SK-N-SH (cell line): ENCODE measurements at regions not wholly inside any gene's neighbourhood (a gene's known extent, or its start where the extent isn't known, plus 50 kb on each side); places are given as distances from the start of the nearest gene placed in this dataset.

Source experiments
- CTCF ChIA-PET: fragments of 300-600, 350-600 bp; formaldehyde crosslinking; extraction: SDS; loops from one replicate; lab custom pipeline; 2021; lab: Yijun Ruan, JAX
- POLR2A ChIA-PET: fragments of 350-600 bp; sonication (Branson Sonifier 250); formaldehyde crosslinking; extraction: SDS; loops from one replicate; lab custom pipeline; 2020; ENCODE audit warnings: antibody characterized with exemption, inconsistent platforms; lab: Yijun Ruan, JAX
- DNase-seq: peaks from one replicate; pipeline ENCODE4 v3.0.0; 2012
- H2AFZ ChIP-seq: fragments of 200-600 bp; sonication (generic); 2 replicates; pipeline ENCODE4 v1.8.1; 2016; ENCODE audit warnings: antibody characterized with exemption, mild to moderate bottlenecking, low read depth
- H3F3A ChIP-seq: fragments of 200-600 bp; sonication (generic); replicated peaks from 2 replicates; pipeline ENCODE3; 2016; ENCODE audit warnings: antibody characterized with exemption, mild to moderate bottlenecking; ENCODE audit not compliant: insufficient read depth
- H3K27ac ChIP-seq, 2 experiments: fragments of 200-500 bp in 1 of 2; fragments of 200-600 bp in 1 of 2; sonication (Bioruptor generic) in 1 of 2; sonication (generic), shearing (Covaris generic) in 1 of 2; 2 replicates each; pipeline versions ENCODE4 v1.5.1 to v1.6.1; 2014 to 2016; ENCODE audit warnings: low read depth in 2 of 2, inconsistent platforms in 1 of 2, low read length in 1 of 2, mild to moderate bottlenecking in 1 of 2, mixed read lengths in 1 of 2
- H3K27me3 ChIP-seq: fragments of 200-600 bp; sonication (generic), shearing (Covaris generic); 2 replicates; pipeline ENCODE4 v1.6.1; 2016; ENCODE audit warnings: mixed run types; ENCODE audit not compliant: insufficient read depth
- H3K36me3 ChIP-seq, 2 experiments: fragments of 200-500 bp in 1 of 2; fragments of 200-600 bp in 1 of 2; sonication (Bioruptor generic) in 1 of 2; sonication (generic) in 1 of 2; replicated peaks in 1 of 2; 2 replicates each; pipeline versions ENCODE3 to v1.5.1; 2014 to 2016; ENCODE audit warnings: low read length in 1 of 2, mild to moderate bottlenecking in 1 of 2; ENCODE audit not compliant: insufficient read depth in 2 of 2, control insufficient read depth in 1 of 2
- H3K4me1 ChIP-seq, 2 experiments: fragments of 200-500 bp in 1 of 2; fragments of 200-600 bp in 1 of 2; sonication (Bioruptor generic) in 1 of 2; sonication (generic), shearing (Covaris generic) in 1 of 2; 2 replicates each; pipeline versions ENCODE4 v1.5.1 to v1.6.1; 2014 to 2016; ENCODE audit warnings: low read depth in 1 of 2, low read length in 1 of 2, mixed run types in 1 of 2; ENCODE audit not compliant: insufficient read depth in 2 of 2, control insufficient read depth in 1 of 2
- H3K4me2 ChIP-seq: fragments of 200-600 bp; sonication (generic), shearing (Covaris generic); 2 replicates; pipeline ENCODE4 v1.6.1; 2017; ENCODE audit warnings: mixed run types
- H3K4me3 ChIP-seq, 2 experiments: fragments of 200-500 bp in 1 of 2; fragments of 200-600 bp in 1 of 2; sonication (Bioruptor generic) in 1 of 2; sonication (generic), shearing (Covaris generic) in 1 of 2; 2 replicates each; pipeline versions ENCODE4 v1.5.1 to v1.8.1; 2014 to 2016; ENCODE audit warnings: low read depth in 2 of 2, inconsistent platforms in 1 of 2, low read length in 1 of 2, mild to moderate bottlenecking in 1 of 2, mixed read lengths in 1 of 2, moderate library complexity in 1 of 2
- H3K79me2 ChIP-seq: fragments of 200-600 bp; sonication (generic); 2 replicates; pipeline ENCODE4 v1.8.1; 2017; ENCODE audit warnings: mild to moderate bottlenecking; ENCODE audit not compliant: insufficient read depth
- H3K9ac ChIP-seq: fragments of 200-600 bp; sonication (generic); 2 replicates; pipeline ENCODE4 v1.6.1; 2017; ENCODE audit warnings: mixed run types
- H3K9me2 ChIP-seq: fragments of 200-600 bp; sonication (generic); 2 replicates; pipeline ENCODE4 v1.6.1; 2017; ENCODE audit warnings: mixed run types
- H3K9me3 ChIP-seq: fragments of 200-600 bp; sonication (generic); 2 replicates; pipeline ENCODE4 v1.6.1; 2017; ENCODE audit warnings: mixed run types, mild to moderate bottlenecking, moderate library complexity
- H4K20me1 ChIP-seq: fragments of 200-600 bp; sonication (generic); 2 replicates; pipeline ENCODE4 v1.6.1; 2017; ENCODE audit warnings: mild to moderate bottlenecking, mixed run types; ENCODE audit not compliant: insufficient read depth
- ELF1 ChIP-seq: IDR thresholded peaks from 2 replicates; pipeline ENCODE4 v1.4.0; 2012
- EP300 ChIP-seq, 2 experiments: IDR thresholded peaks; 2 replicates each; pipeline versions ENCODE4 v1.4.0 to v1.6.1; 2012; ENCODE audit warnings: borderline replicate concordance in 1 of 2, low read depth in 1 of 2, low read length in 1 of 2
- GABPA ChIP-seq: IDR thresholded peaks from 2 replicates; pipeline ENCODE4 v1.4.0; 2012; ENCODE audit warnings: low read depth, mild to moderate bottlenecking
- MAX ChIP-seq: IDR thresholded peaks from 2 replicates; pipeline ENCODE4 v1.4.0; 2012; ENCODE audit warnings: low read depth
- NFIC ChIP-seq: IDR thresholded peaks from 2 replicates; pipeline ENCODE4 v1.4.0; 2012; ENCODE audit warnings: borderline replicate concordance
- NRF1 ChIP-seq: IDR thresholded peaks from 2 replicates; pipeline ENCODE4 v1.6.1; 2012; ENCODE audit warnings: low read depth, mild to moderate bottlenecking, low read length
- RCOR1 ChIP-seq: fragments of 150-350 bp; IDR thresholded peaks from 2 replicates; pipeline ENCODE4 v1.6.1; 2017; ENCODE audit warnings: antibody characterized with exemption, low read length
- REST ChIP-seq: IDR thresholded peaks from 2 replicates; pipeline ENCODE4 v1.6.1; 2012; ENCODE audit warnings: mild to moderate bottlenecking, low read depth, low read length, moderate library complexity
- RXRA ChIP-seq: IDR thresholded peaks from 2 replicates; pipeline ENCODE4 v1.4.0; 2012; ENCODE audit warnings: low read depth, mild to moderate bottlenecking, borderline replicate concordance
- TAF1 ChIP-seq: IDR thresholded peaks from 2 replicates; pipeline ENCODE4 v1.6.1; 2012; ENCODE audit warnings: low read depth, mild to moderate bottlenecking, low read length, moderate library complexity, borderline replicate concordance
- TCF12 ChIP-seq: IDR thresholded peaks from 2 replicates; pipeline ENCODE4 v1.4.0; 2012
- TEAD4 ChIP-seq: IDR thresholded peaks from 2 replicates; pipeline ENCODE4 v1.4.0; 2012; ENCODE audit warnings: mild to moderate bottlenecking, borderline replicate concordance; ENCODE audit not compliant: insufficient read depth
- USF1 ChIP-seq: IDR thresholded peaks from 2 replicates; pipeline ENCODE4 v1.4.0; 2012; ENCODE audit warnings: low read depth, borderline replicate concordance
- ZBTB33 ChIP-seq: IDR thresholded peaks from 2 replicates; pipeline ENCODE4 v1.4.0; 2012; ENCODE audit warnings: low read depth, borderline replicate concordance
- WGBS: methylation state at CpG from one replicate; pipeline ENCODE4 v1.1.6; 2017; ENCODE audit warnings: low lambda C conversion rate; 5-methylcytosine and 5-hydroxymethylcytosine counted together

GRCh38 chr11:107266455-107266854 is 191.2 kb downstream of the CWF19L2 start:
- Histone ChIP-seq H3K4me1 (no peaks in the 10 kb centered on the region), H3K27ac (no peak overlapping the region), H3K9me2 (no peaks in the 10 kb centered on the region), H2AFZ (no peak overlapping the region), H3K9ac (no peak overlapping the region), H3K36me3 (no peaks in the 10 kb centered on the region), H3K79me2 (no peaks in the 10 kb centered on the region), H3K9me3 (no peaks in the 10 kb centered on the region), H3K27me3 (no peaks in the 10 kb centered on the region), H4K20me1 (no peaks in the 10 kb centered on the region), H3K4me3 (no peak overlapping the region), H3K4me2 (no peak overlapping the region), H3F3A (no peaks in the 10 kb centered on the region)
- CTCF ChIA-PET, result no interaction called here
- 86% methylated on average over 3 of the region's 3 CpGs for WGBS
- POLR2A ChIA-PET, result no interaction called here
- no peak for DNase-seq
- TF ChIP-seq TAF1, result no peak
- TF ChIP-seq MAX, result no peak
- TF ChIP-seq REST, result no peak
- no peak for TF ChIP-seq EP300 (IDR thresholded peaks at IDR 0.05; ENCODE audit: borderline replicate concordance in 1 of 2, low read depth in 1 of 2, low read length in 1 of 2)
- no peak for TF ChIP-seq USF1
- TF ChIP-seq ELF1, result no peak
- TF ChIP-seq GABPA, result no peak
- no peak for TF ChIP-seq ZBTB33
- TF ChIP-seq RXRA, result no peak
- no peak for TF ChIP-seq TCF12
- TF ChIP-seq NFIC, result no peak

GRCh38 chr11:107265591-107266121 is 192.0 kb downstream of the CWF19L2 start:
- Histone ChIP-seq H3K27me3 (no peaks in the 10 kb centered on the region), H3K9me2 (no peaks in the 10 kb centered on the region)
- CTCF ChIA-PET, result no interaction called here
- TF ChIP-seq TCF12 (no peak), RCOR1 (no peak), TEAD4 (no peak), NRF1 (no peak)
- TF ChIP-seq, all 33 proteins: peak for 0
- no peaks in the 10 kb centered on the region for H3K36me3 ChIP-seq
- no peaks in the 10 kb centered on the region for H3K79me2 ChIP-seq
- no peaks in the 10 kb centered on the region for H3K9me3 ChIP-seq
- no peaks in the 10 kb centered on the region for H3F3A ChIP-seq
- WGBS, result 47% methylated on average over 1 of the region's 1 CpG
- no peak for DNase-seq
- H3K9ac ChIP-seq, result no peak overlapping the region
- no peak overlapping the region for H3K4me3 ChIP-seq
- H4K20me1 ChIP-seq, result no peaks in the 10 kb centered on the region
- no peaks in the 10 kb centered on the region for H3K4me1 ChIP-seq
- POLR2A ChIA-PET, result no interaction called here
- H2AFZ ChIP-seq, result no peak overlapping the region
- no peak overlapping the region for H3K4me2 ChIP-seq
- H3K27ac ChIP-seq, result no peak overlapping the region
